NCI-H1105 (cell line): ENCODE measurements at regions not wholly inside any gene's neighbourhood (a gene's known extent, or its start where the extent isn't known, plus 50 kb on each side); places are given as distances from the start of the nearest gene placed in this dataset.
A peak's percentile ranks its signal among the peaks of the same experiment; 100 is the strongest.

Experiments used
- DNase-seq: peaks from one replicate; lab custom pipeline; 2025; lab: John Stamatoyannopoulos, UW

GRCh38 chr2:238963161-238963970 lies 115.5 kb downstream of the TWIST2 start:
- no peak for DNase-seq

GRCh38 chr2:238963971-238964328 lies 116.1 kb downstream of the TWIST2 start:
- DNase-seq, result no peak

GRCh38 chr2:238964544-238965067 lies 116.7 kb downstream of the TWIST2 start:
- DNase-seq, result no peak

- no peak for DNase-seq
Observed at GRCh38 chr2:238965371-238966071, 117.6 kb downstream of the TWIST2 start.

GRCh38 chr2:238966072-238966937 lies 118.4 kb downstream of the TWIST2 start:
- no peak for DNase-seq

- DNase-seq, result no peak
Observed at GRCh38 chr2:238967031-238967977, 119.4 kb downstream of the TWIST2 start.

GRCh38 chr2:238967978-238968360 lies 120.1 kb downstream of the TWIST2 start:
- no peak for DNase-seq

- no peak for DNase-seq
Observed at GRCh38 chr2:238968616-238969384, 120.9 kb downstream of the TWIST2 start.

GRCh38 chr2:238969857-238970256 lies 122.0 kb downstream of the TWIST2 start:
- DNase-seq, result no peak

- DNase-seq, result peak; percentile 21
Observed at GRCh38 chr2:238970553-238971081, 122.7 kb downstream of the TWIST2 start.

GRCh38 chr2:238971318-238972145 lies 123.6 kb downstream of the TWIST2 start:
- DNase-seq, result no peak

GRCh38 chr2:238972146-238972445 lies 124.2 kb downstream of the TWIST2 start:
- no peak for DNase-seq

- no peak for DNase-seq
Observed at GRCh38 chr2:238973038-238973739, 125.3 kb downstream of the TWIST2 start.

- DNase-seq, result no peak
Observed at GRCh38 chr2:238974081-238974480, 126.2 kb downstream of the TWIST2 start.

- DNase-seq, result no peak
Observed at GRCh38 chr2:238974501-238975166, 126.7 kb downstream of the TWIST2 start.

- no peak for DNase-seq
Observed at GRCh38 chr2:238975408-238975807, 127.5 kb downstream of the TWIST2 start.

GRCh38 chr2:238978497-238978896 lies 130.6 kb downstream of the TWIST2 start:
- DNase-seq, result no peak

GRCh38 chr2:238979636-238980035 lies 131.8 kb downstream of the TWIST2 start:
- no peak for DNase-seq
